ENCODE measurements at regions not wholly inside any gene's neighbourhood (a gene's known extent, or its start where the extent isn't known, plus 50 kb on each side); places are given as distances from the start of the nearest gene placed in this dataset.

DNA sequence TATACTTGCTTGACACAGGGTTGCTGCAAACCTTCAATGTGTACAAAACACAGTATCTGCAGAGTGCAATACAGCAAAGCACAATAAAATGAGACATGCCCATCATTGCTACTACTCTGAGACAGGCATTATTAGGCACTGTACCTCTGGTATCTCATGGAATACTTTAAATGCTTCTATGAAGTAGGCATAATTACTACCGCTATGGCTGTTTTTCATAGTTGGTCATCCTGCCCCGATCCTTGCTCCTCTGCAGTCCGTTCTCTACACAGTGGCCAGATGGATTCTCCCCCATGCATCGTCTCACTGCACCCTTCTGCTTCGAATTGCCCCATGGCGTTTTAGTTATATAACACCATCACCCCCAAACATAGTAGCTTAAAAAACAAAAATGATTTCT is 83.0 kb upstream of the UBL3 start:
- TF ChIP-seq, protein P1, sequence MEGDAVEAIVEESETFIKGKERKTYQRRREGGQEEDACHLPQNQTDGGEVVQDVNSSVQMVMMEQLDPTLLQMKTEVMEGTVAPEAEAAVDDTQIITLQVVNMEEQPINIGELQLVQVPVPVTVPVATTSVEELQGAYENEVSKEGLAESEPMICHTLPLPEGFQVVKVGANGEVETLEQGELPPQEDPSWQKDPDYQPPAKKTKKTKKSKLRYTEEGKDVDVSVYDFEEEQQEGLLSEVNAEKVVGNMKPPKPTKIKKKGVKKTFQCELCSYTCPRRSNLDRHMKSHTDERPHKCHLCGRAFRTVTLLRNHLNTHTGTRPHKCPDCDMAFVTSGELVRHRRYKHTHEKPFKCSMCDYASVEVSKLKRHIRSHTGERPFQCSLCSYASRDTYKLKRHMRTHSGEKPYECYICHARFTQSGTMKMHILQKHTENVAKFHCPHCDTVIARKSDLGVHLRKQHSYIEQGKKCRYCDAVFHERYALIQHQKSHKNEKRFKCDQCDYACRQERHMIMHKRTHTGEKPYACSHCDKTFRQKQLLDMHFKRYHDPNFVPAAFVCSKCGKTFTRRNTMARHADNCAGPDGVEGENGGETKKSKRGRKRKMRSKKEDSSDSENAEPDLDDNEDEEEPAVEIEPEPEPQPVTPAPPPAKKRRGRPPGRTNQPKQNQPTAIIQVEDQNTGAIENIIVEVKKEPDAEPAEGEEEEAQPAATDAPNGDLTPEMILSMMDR (IDR thresholded peaks at IDR 0.05; ENCODE audit: low read depth, low read length): no peak

DNA sequence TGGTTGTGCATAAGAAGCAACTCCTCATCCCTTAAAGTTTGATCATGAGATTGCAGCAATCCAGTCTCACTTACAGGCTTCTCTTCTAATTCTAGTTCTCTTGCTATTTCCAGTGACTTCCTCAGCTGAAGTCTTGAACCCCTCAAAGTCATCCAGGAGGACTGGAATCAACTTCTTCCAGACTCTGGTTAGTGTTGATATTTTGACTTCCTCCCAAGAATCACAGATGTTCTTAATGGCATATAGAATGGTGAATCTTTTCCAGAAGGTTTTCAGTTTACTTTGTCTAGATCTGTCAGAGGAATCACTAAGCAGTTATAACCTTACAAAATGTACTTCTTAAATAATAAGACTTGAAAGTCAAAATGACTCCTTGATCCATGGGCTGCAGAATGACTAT is 81.3 kb upstream of the UBL3 start:
- H3K4me3 ChIP-seq (ENCODE audit: low read depth, low read length): no peak overlapping the region
- TF ChIP-seq, protein P1 (IDR thresholded peaks at IDR 0.05; ENCODE audit: low read depth, low read length): no peak

More for the DNA sequence above, 83.0 kb upstream of the UBL3 start:
- no peak overlapping the region for H3K4me3 ChIP-seq (ENCODE audit: low read depth, low read length)

DNA sequence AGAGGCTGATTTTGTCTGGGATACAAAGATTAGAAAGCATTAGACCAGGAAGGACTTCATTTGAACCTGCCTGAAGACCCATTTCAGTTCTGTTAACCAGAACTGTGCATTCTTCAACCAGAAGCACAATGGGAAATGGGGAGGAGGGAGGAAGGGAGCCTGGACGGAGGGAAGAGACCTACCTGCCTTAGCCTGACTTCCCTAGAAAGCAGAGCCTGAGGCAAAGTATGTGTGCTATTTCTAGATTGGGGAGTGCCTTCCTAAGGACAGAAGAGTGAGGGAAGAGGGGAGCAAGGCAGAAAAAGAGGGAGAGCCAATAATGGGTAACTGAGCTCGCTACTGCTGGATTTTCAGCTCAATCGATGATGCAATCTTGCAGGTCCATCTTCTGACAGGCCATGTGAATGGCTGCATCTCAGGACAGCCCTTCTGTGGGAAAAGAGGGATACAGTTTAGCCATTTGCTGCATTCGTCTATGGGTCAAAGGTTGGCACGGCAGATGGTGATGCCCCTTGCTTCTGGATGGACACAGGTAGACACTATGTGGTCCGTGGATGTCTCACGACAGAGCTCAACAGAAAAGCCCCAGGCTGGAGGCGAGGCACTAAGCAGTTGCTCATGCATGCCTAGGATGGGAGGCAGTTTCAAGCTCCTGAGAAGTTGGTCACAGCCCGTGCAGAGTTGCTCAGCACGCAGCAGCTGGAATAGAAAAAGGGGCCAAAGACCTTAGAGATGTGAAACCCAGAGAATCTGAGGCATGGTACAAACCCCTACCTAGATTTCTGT is 78.8 kb upstream of the UBL3 start:
- H3K4me3 ChIP-seq (ENCODE audit: low read depth, low read length): no peak overlapping the region
- TF ChIP-seq, protein P1 (IDR thresholded peaks at IDR 0.05; ENCODE audit: low read depth, low read length): no peak

DNA sequence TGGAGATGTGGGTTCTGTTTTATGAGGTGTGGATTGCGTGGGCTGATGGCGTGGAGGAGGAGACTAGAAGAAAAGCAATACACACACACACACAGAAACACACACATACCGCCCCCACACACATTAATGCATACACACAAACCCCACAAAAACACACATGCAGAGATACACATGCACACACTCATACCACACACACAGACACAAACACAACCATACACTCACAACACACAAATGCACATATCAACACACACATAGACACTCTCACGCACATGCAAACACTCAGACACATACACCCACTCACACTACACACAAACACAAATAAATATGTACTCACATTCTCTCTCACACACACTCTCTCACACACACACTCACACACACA is 75.7 kb upstream of the UBL3 start:
- TF ChIP-seq, protein P1 (IDR thresholded peaks at IDR 0.05; ENCODE audit: low read depth, low read length): no peak
- H3K4me3 ChIP-seq (ENCODE audit: low read depth, low read length): no peak overlapping the region

DNA sequence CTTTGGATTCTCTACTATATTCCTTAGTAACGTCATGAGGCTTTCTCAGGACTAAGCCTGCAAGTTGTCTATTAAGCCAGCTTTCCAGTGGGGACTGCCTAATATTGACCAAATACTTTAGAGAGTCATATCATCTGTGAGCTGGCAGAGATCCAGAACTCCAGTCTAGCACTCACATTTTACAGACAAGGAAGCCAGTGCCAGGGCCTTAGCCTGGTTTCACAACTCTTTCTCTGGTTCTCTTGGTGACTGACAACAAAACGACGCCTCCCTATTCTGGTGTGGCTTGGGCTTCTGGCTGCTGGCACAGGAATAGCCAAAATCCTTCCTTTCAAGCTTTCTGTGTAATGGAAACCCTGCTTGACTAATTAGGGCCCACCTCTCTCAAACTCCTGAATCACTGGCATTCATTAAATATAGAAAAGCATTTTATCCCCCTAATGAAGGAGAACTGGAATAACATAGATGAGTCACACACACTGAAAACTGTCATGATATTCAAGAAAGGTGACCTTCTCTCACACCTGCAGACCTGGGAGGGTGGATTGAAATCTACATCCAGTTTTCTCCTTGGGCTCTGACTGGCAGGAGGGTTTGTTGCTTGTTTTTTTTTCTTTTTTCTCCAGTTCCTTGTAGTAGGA is 75.2 kb upstream of the UBL3 start:
- TF ChIP-seq, protein P1 (IDR thresholded peaks at IDR 0.05; ENCODE audit: low read depth, low read length): no peak

DNA sequence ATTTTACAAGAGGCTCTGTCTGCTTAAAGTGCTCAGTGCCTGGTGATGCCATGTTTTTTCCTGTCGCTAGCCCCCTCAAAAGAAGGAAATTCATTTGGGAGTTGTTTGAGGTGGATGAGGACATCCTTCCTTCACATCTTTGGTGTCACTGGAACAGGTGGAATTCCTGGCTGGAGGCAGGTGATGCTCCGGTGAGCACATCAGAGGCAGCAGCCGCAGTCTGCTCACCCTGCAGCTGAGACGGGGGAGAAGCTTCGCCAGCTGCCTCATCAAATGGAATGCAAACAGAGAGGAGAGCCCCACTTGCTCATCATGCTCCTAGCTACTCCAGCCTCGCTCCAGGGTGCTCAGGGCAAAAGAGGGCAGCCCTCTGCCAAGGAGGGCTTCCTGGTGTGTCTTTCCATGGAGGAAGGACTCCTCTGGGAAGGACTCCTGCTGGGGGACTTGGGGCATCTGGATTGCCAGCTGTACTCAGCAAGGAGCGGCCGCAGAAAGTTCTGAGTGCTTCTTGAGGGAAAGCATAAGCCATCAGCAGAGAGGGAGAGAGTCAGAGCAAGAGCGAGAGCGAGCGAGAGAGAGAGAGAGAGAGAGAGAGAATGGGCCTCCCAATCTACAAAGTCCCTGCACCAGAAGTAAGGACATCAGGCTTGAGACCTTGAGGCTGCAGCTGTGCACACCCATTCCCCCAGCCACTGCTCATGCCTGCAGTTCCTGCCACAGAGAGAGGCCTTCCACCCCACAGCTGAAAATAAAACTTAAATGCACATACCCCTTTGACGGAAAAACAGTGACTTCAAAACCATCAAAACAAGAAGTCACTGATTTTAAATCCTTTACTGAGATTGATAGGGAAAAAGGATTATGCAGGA is 74.3 kb upstream of the UBL3 start:
- TF ChIP-seq, protein P1 (IDR thresholded peaks at IDR 0.05; ENCODE audit: low read depth, low read length): no peak; the same call in 1 of the 2 replicates
- peak overlapping the region; percentile 50 for H3K4me3 ChIP-seq (ENCODE audit: low read depth, low read length)

More for the DNA sequence above, 75.2 kb upstream of the UBL3 start:
- H3K4me3 ChIP-seq (ENCODE audit: low read depth, low read length): no peak overlapping the region
